ENCODE measurements at regions not wholly inside any gene's neighbourhood (a gene's known extent, or its start where the extent isn't known, plus 50 kb on each side); places are given as distances from the start of the nearest gene placed in this dataset.

DNA sequence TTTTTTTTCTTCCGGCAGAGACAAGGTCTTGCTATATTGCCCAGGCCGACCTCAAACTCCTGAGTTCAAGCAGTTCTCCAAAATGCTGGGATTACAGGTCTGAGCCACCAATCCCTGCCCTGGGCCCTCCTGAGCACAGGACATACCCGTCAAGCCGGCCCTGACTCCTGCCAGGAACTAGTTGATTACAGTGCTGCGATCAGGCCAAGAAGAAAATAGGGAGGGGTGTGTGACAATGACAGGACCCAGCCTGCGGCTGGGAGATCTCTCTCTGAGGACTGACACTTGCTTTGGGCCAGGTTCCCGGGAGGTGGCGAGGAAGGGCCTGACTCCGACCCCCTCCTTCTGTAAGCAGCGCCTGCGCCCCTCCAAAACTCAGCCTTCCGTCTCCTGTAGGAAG is 276.6 kb downstream of the MRTFB start:
- TF ChIP-seq EP300 (IDR thresholded peaks at IDR 0.05), result no peak
- TF ChIP-seq POLR2AphosphoS5 (IDR thresholded peaks at IDR 0.05), result no peak
- TF ChIP-seq POLR2A (IDR thresholded peaks at IDR 0.05; ENCODE audit: low read depth), result no peak
- Histone ChIP-seq H3K4me1 (peaks cover 3 to 7% (median 6%) of the 10 kb centered on the region in 4 donors), H3K27ac (replicated peaks in 1 of 4) (no peak overlapping the region), H3K9me3 (peaks cover 0 to 6% (median 0%) of the 10 kb centered on the region in 4 donors), H3K4me3 (no peak overlapping the region), H3K36me3 (no peaks in the 10 kb centered on the region), H3K27me3 (no peaks in the 10 kb centered on the region)
- no peak for DNase-seq (ENCODE audit: extremely low spot score)
- 61% methylated on average over 12 of the region's 12 CpGs for WGBS
- intact Hi-C loops (cut with DNase I), result no loop called here

DNA sequence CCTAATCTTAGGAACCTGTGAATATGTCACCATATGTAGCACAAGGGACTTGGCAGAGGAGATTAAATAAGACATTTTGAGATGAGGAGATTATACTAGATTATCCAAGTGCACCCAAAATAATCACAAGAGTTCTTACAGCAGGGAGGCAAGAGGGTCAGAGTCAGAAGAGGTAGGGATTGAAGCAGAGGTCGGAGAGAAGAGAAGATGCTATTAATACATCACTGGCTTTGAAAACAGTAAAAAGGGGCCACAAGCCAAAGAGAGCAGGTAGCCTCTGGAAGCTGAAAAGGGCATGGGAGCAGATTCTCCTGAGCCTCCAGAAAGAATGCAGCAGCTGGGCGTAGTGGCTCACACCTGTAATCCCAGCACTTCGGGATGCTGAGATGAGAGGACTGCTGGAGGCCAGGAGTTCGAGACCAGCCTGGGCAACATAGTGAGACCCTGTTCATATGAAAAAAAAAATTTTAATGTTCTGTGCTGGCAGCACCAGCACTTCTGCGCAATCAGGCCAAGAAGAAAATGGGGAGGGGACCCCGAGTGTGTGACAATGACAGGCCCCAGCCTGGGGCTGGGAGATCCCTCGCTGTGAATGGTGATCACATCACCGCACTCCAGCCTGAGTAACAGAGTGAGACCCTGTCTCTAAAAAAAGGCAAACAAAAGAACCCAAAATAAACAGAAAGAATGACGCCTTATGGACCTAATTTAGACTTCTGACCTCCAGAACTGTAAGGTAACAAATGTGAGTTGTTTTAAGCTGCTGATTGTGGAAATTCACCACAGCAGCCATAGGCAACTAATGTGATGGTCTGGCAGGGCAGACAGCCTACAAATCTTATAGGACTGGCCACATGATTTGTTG is 275.4 kb downstream of the MRTFB start:
- intact Hi-C loops (cut with DNase I), result no loop called here
- 91% methylated on average over 9 of the region's 9 CpGs for WGBS
- Histone ChIP-seq H3K9me3 (peaks cover 0 to 6% (median 0%) of the 10 kb centered on the region in 4 donors), H3K4me1 (peaks cover 3 to 7% (median 6%) of the 10 kb centered on the region in 4 donors), H3K27me3 (no peaks in the 10 kb centered on the region), H3K4me3 (no peak overlapping the region), H3K27ac (replicated peaks in 1 of 4) (no peak overlapping the region), H3K36me3 (no peaks in the 10 kb centered on the region)
- TF ChIP-seq POLR2AphosphoS5 (IDR thresholded peaks at IDR 0.05) (no peak), POLR2A (IDR thresholded peaks at IDR 0.05; ENCODE audit: low read depth) (no peak), EP300 (IDR thresholded peaks at IDR 0.05) (no peak)
- TF ChIP-seq, protein P1, sequence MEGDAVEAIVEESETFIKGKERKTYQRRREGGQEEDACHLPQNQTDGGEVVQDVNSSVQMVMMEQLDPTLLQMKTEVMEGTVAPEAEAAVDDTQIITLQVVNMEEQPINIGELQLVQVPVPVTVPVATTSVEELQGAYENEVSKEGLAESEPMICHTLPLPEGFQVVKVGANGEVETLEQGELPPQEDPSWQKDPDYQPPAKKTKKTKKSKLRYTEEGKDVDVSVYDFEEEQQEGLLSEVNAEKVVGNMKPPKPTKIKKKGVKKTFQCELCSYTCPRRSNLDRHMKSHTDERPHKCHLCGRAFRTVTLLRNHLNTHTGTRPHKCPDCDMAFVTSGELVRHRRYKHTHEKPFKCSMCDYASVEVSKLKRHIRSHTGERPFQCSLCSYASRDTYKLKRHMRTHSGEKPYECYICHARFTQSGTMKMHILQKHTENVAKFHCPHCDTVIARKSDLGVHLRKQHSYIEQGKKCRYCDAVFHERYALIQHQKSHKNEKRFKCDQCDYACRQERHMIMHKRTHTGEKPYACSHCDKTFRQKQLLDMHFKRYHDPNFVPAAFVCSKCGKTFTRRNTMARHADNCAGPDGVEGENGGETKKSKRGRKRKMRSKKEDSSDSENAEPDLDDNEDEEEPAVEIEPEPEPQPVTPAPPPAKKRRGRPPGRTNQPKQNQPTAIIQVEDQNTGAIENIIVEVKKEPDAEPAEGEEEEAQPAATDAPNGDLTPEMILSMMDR (IDR thresholded peaks at IDR 0.05), result no peak
- no peak for DNase-seq (ENCODE audit: extremely low spot score)

DNA sequence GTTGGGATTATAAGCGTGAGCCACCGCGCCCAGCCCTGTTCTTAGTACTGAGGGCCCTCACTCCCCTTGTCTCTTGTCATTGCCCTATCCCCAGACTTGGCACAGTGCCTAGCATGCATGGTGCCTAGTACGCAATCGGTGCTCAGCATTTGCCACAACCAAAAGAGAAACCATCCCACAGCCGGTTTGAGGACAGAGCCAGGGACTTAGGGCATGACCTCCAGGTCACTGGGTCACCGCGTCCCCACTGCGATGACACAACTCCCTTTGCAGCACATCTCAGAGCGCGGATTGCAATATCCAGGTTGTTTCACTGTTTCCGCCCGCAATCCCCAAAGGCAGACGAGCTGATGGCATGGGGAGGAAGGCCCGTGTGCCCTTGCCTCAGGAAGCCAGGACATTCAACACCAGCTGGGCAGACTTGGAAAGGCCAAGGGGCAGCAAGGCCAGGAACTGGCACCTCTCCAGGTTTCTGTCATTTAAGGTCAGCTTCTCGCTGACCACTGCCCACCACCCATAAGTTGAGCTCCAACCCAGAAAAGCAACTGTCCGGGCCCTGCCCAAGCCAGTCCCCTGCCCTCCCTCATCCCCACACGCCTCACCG is 274.5 kb downstream of the MRTFB start:
- Histone ChIP-seq H3K36me3 (no peaks in the 10 kb centered on the region), H3K27me3 (no peaks in the 10 kb centered on the region), H3K4me1 (peaks cover 3 to 7% (median 6%) of the 10 kb centered on the region in 4 donors), H3K9me3 (peaks cover 0 to 6% (median 0%) of the 10 kb centered on the region in 4 donors), H3K27ac (replicated peaks in 1 of 4) (no peak overlapping the region), H3K4me3 (no peak overlapping the region)
- WGBS, result 91% methylated on average over 18 of the region's 19 CpGs
- TF ChIP-seq, protein P1 (IDR thresholded peaks at IDR 0.05), result no peak
- TF ChIP-seq POLR2AphosphoS5 (IDR thresholded peaks at IDR 0.05), result no peak
- TF ChIP-seq POLR2A (IDR thresholded peaks at IDR 0.05; ENCODE audit: low read depth), result no peak
- TF ChIP-seq EP300 (IDR thresholded peaks at IDR 0.05), result no peak
- no peak for DNase-seq (ENCODE audit: extremely low spot score)
- intact Hi-C loops (cut with DNase I), result no loop called here

DNA sequence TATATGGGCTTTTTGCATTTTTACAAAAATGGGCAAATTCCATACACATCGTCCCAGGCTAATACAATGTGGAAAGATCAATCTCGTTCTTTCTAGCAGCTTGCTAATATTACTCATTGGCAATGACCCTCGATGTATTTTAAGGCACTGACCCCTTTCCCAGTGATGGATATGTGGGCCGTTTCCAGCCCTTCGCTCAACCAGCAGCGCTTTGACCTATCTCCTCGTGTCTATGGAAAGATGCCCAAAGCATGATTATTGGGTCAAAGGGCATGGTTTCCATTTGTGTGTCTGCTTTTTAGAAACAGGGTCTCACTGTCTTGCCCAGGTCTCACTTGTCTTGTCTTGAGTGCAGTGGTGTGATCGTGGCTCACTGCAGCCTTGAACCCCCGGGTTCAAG is 273.8 kb downstream of the MRTFB start:
- Histone ChIP-seq H3K27ac (replicated peaks in 1 of 4) (no peak overlapping the region), H3K4me3 (no peak overlapping the region), H3K36me3 (no peaks in the 10 kb centered on the region), H3K9me3 (peaks cover 0 to 6% (median 0%) of the 10 kb centered on the region in 4 donors), H3K4me1 (peaks cover 3 to 7% (median 6%) of the 10 kb centered on the region in 4 donors), H3K27me3 (no peaks in the 10 kb centered on the region)
- DNase-seq (ENCODE audit: extremely low spot score), result no peak
- 82% methylated on average over 9 of the region's 9 CpGs for WGBS
- intact Hi-C loops (cut with DNase I), result no loop called here
- TF ChIP-seq, protein P1 (IDR thresholded peaks at IDR 0.05), result no peak
- TF ChIP-seq POLR2A (IDR thresholded peaks at IDR 0.05; ENCODE audit: low read depth) (no peak), EP300 (IDR thresholded peaks at IDR 0.05) (no peak), POLR2AphosphoS5 (IDR thresholded peaks at IDR 0.05) (no peak)

DNA sequence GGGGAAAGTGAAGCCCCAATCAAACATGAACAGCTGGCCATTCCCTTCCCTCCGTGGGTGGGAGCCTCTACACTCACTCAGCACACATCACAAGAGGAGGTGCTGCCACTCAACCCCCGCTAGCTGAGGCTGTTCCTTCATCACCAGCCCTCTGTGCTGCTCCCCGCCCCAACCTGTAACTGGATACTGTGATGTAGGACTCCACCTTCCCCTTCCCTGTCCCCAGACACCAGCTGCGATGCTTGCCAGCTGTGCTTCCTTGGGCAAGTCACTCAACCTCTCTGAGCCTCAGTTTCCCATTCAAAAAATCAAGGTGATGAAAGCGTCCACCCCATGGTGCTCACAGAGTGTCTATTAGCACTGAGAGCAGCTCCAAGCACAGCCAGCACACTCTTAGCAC is 273.2 kb downstream of the MRTFB start:
- no peaks in the 10 kb centered on the region for H3K36me3 ChIP-seq
- H3K27ac ChIP-seq (replicated peaks in 1 of 4), result no peak overlapping the region
- DNase-seq (ENCODE audit: extremely low spot score), result no peak
- TF ChIP-seq, protein P1 (IDR thresholded peaks at IDR 0.05), result no peak
- TF ChIP-seq POLR2AphosphoS5 (IDR thresholded peaks at IDR 0.05), result no peak
- no peak for TF ChIP-seq POLR2A (IDR thresholded peaks at IDR 0.05; ENCODE audit: low read depth)
- no peak for TF ChIP-seq EP300 (IDR thresholded peaks at IDR 0.05)
- 69% methylated on average over 5 of the region's 5 CpGs for WGBS
- H3K27me3 ChIP-seq, result no peaks in the 10 kb centered on the region
- H3K4me1 ChIP-seq, result peaks cover 3 to 7% (median 6%) of the 10 kb centered on the region in 4 donors
- intact Hi-C loops (cut with DNase I), result no loop called here
- H3K9me3 ChIP-seq, result peaks cover 0 to 6% (median 0%) of the 10 kb centered on the region in 4 donors
- no peak overlapping the region for H3K4me3 ChIP-seq
